ENCODE measurements at regions not wholly inside any gene's neighbourhood (a gene's known extent, or its start where the extent isn't known, plus 50 kb on each side); places are given as distances from the start of the nearest gene placed in this dataset.
"Not testable (repeated sequence)": the region's sequence is repeated elsewhere in the genome, so short reads cannot be mapped to it uniquely, and the experiment has no call there.

DNA sequence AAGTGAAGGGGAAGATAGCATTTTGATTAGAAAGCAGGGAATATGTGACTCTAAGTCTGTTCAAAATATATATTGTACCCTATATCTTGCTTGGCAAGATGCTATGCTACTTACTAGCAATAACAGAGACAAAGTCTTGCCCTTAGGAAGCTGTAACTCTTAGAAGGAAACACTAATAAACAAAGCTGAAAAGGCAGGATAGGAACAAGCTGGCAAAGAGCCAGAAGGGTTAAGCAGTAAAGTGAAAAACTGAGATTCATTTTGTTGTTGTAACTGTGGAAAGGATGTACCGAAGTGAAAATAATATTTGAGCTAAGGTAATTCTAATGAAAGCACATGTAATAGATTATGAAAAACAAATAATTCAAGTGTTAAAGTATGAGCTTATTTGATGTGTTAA is 527.1 kb upstream of the FLRT2 start:
- FAIRE-seq = no peak

GRCh38 chr14:85003805-85004204 is 526.1 kb upstream of the FLRT2 start:
- FAIRE-seq (no peak), DNase-seq (ENCODE audit: insufficient read length, low spot score) (no peak)
- TF ChIP-seq POLR2A (IDR thresholded peaks at IDR 0.05; ENCODE audit: low read depth, low read length) = no peak
- TF ChIP-seq POU2F2 (IDR thresholded peaks at IDR 0.05; ENCODE audit: low read depth, low read length) = no peak
- no peak for TF ChIP-seq PAX5 (IDR thresholded peaks at IDR 0.05; ENCODE audit: insufficient read depth, low read length, severe bottlenecking)
- no peak for TF ChIP-seq POLR2AphosphoS5 (IDR thresholded peaks at IDR 0.05; ENCODE audit: low read depth, low read length)
- no peak for TF ChIP-seq TAF1 (IDR thresholded peaks at IDR 0.05; ENCODE audit: low read depth, low read length)
- no peak for TF ChIP-seq SPI1 (IDR thresholded peaks at IDR 0.05; ENCODE audit: low read depth, low read length)

More for the DNA sequence above, 527.1 kb upstream of the FLRT2 start:
- DNase-seq (ENCODE audit: insufficient read length, low spot score) = no peak
- TF ChIP-seq SPI1 (IDR thresholded peaks at IDR 0.05; ENCODE audit: low read depth, low read length) = no peak
- TF ChIP-seq POLR2AphosphoS5 (IDR thresholded peaks at IDR 0.05; ENCODE audit: low read depth, low read length) = no peak
- TF ChIP-seq TAF1 (IDR thresholded peaks at IDR 0.05; ENCODE audit: low read depth, low read length) = no peak
- TF ChIP-seq PAX5 (IDR thresholded peaks at IDR 0.05; ENCODE audit: insufficient read depth, low read length, severe bottlenecking) = no peak
- TF ChIP-seq POU2F2 (IDR thresholded peaks at IDR 0.05; ENCODE audit: low read depth, low read length) = no peak
- TF ChIP-seq POLR2A (IDR thresholded peaks at IDR 0.05; ENCODE audit: low read depth, low read length) = no peak

GRCh38 chr14:85009506-85009905 is 520.4 kb upstream of the FLRT2 start:
- DNase-seq (ENCODE audit: insufficient read length, low spot score) (no peak), FAIRE-seq (no peak)
- TF ChIP-seq POLR2A (IDR thresholded peaks at IDR 0.05; ENCODE audit: low read depth, low read length) = no peak
- no peak for TF ChIP-seq POU2F2 (IDR thresholded peaks at IDR 0.05; ENCODE audit: low read depth, low read length)
- no peak for TF ChIP-seq TAF1 (IDR thresholded peaks at IDR 0.05; ENCODE audit: low read depth, low read length)
- no peak for TF ChIP-seq PAX5 (IDR thresholded peaks at IDR 0.05; ENCODE audit: insufficient read depth, low read length, severe bottlenecking)
- TF ChIP-seq POLR2AphosphoS5 (IDR thresholded peaks at IDR 0.05; ENCODE audit: low read depth, low read length) = no peak
- TF ChIP-seq SPI1 (IDR thresholded peaks at IDR 0.05; ENCODE audit: low read depth, low read length) = no peak

GRCh38 chr14:85010186-85010585 is 519.8 kb upstream of the FLRT2 start:
- FAIRE-seq (no peak), DNase-seq (ENCODE audit: insufficient read length, low spot score) (no peak)
- no peak for TF ChIP-seq POU2F2 (IDR thresholded peaks at IDR 0.05; ENCODE audit: low read depth, low read length)
- TF ChIP-seq POLR2A (IDR thresholded peaks at IDR 0.05; ENCODE audit: low read depth, low read length) = no peak
- no peak for TF ChIP-seq TAF1 (IDR thresholded peaks at IDR 0.05; ENCODE audit: low read depth, low read length)
- TF ChIP-seq SPI1 (IDR thresholded peaks at IDR 0.05; ENCODE audit: low read depth, low read length) = no peak
- TF ChIP-seq PAX5 (IDR thresholded peaks at IDR 0.05; ENCODE audit: insufficient read depth, low read length, severe bottlenecking) = no peak
- no peak for TF ChIP-seq POLR2AphosphoS5 (IDR thresholded peaks at IDR 0.05; ENCODE audit: low read depth, low read length)

DNA sequence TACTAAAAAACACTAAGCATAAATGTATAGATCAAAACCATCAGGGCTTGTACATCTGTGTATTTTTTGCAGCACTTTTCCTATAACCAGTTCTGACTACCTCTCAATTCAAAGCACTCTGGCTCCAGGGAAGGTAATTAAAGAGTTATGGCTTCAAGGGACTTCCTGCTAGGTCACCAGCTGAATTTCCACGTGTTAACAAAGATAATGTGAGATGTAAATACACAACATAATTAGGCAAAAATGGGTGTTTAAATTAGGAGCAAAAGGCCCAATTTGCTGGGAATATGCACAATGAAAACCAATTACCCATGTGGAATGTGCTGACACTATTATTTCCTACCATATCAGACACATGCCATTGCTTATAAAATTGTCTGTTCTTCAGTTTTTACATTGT is 513.4 kb upstream of the FLRT2 start:
- no peak for DNase-seq (ENCODE audit: insufficient read length, low spot score)
- no peak for FAIRE-seq
- TF ChIP-seq TAF1 (IDR thresholded peaks at IDR 0.05; ENCODE audit: low read depth, low read length) = no peak
- no peak for TF ChIP-seq POU2F2 (IDR thresholded peaks at IDR 0.05; ENCODE audit: low read depth, low read length)
- TF ChIP-seq POLR2A (IDR thresholded peaks at IDR 0.05; ENCODE audit: low read depth, low read length) = no peak
- TF ChIP-seq PAX5 (IDR thresholded peaks at IDR 0.05; ENCODE audit: insufficient read depth, low read length, severe bottlenecking) = no peak
- no peak for TF ChIP-seq SPI1 (IDR thresholded peaks at IDR 0.05; ENCODE audit: low read depth, low read length)
- TF ChIP-seq POLR2AphosphoS5 (IDR thresholded peaks at IDR 0.05; ENCODE audit: low read depth, low read length) = no peak

- not testable (repeated sequence) for DNase-seq (ENCODE audit: insufficient read length, low spot score); FAIRE-seq
These were observed 506.1 kb upstream of the FLRT2 start for GRCh38 chr14:85023866-85024265.

DNA sequence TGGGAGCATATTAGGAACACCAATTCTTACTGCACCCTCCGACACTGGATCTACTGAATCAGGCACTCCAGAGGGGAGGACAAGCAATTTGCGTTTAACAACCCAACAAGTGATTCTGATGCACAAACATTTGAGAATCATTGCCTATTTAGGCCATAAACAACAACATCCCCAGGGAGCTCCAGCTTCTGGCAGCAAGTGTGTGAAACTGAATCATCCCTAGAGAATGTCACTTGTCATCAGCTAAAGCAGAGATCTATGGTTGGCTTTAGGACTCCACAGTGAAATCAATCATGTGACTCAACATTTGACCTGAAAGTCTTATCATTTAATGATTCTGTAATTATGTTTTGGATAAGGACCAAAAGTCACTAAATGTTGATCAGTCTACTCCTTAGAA is 505.0 kb upstream of the FLRT2 start:
- FAIRE-seq (no peak), DNase-seq (ENCODE audit: insufficient read length, low spot score) (no peak)
- TF ChIP-seq POU2F2 (IDR thresholded peaks at IDR 0.05; ENCODE audit: low read depth, low read length) (no peak), POLR2A (IDR thresholded peaks at IDR 0.05; ENCODE audit: low read depth, low read length) (no peak), PAX5 (IDR thresholded peaks at IDR 0.05; ENCODE audit: insufficient read depth, low read length, severe bottlenecking) (no peak), SPI1 (IDR thresholded peaks at IDR 0.05; ENCODE audit: low read depth, low read length) (no peak), TAF1 (IDR thresholded peaks at IDR 0.05; ENCODE audit: low read depth, low read length) (no peak), POLR2AphosphoS5 (IDR thresholded peaks at IDR 0.05; ENCODE audit: low read depth, low read length) (no peak)

GRCh38 chr14:85027681-85028370 is 502.1 kb upstream of the FLRT2 start:
- TF ChIP-seq SPI1 (IDR thresholded peaks at IDR 0.05; ENCODE audit: low read depth, low read length) (no peak), PAX5 (IDR thresholded peaks at IDR 0.05; ENCODE audit: insufficient read depth, low read length, severe bottlenecking) (no peak), POLR2AphosphoS5 (IDR thresholded peaks at IDR 0.05; ENCODE audit: low read depth, low read length) (no peak), POU2F2 (IDR thresholded peaks at IDR 0.05; ENCODE audit: low read depth, low read length) (no peak), TAF1 (IDR thresholded peaks at IDR 0.05; ENCODE audit: low read depth, low read length) (no peak), POLR2A (IDR thresholded peaks at IDR 0.05; ENCODE audit: low read depth, low read length) (no peak)
- DNase-seq (ENCODE audit: insufficient read length, low spot score) = no peak
- FAIRE-seq = no peak

DNA sequence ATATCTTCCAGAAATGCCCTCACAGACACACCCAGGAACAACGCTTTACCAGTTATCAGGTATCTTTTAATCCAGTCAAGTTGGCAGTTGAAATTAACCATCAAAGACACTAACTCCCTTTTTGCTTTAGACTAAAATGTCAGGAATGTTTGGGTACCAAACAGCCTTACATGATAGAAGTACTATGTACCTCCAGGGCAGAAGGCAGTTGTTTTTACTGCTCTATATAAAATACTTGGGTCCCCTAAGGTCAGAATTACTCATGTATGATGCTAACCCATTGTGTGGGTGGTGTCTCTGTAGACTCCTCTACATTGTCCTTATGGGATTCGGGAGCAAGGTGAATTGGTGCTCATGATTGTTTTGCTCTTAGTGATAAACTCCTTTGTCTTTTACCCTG is 492.5 kb upstream of the FLRT2 start:
- no peak for FAIRE-seq
- DNase-seq (ENCODE audit: insufficient read length, low spot score) = no peak
- TF ChIP-seq POLR2AphosphoS5 (IDR thresholded peaks at IDR 0.05; ENCODE audit: low read depth, low read length) (no peak), TAF1 (IDR thresholded peaks at IDR 0.05; ENCODE audit: low read depth, low read length) (no peak), SPI1 (IDR thresholded peaks at IDR 0.05; ENCODE audit: low read depth, low read length) (no peak), PAX5 (IDR thresholded peaks at IDR 0.05; ENCODE audit: insufficient read depth, low read length, severe bottlenecking) (no peak), POU2F2 (IDR thresholded peaks at IDR 0.05; ENCODE audit: low read depth, low read length) (no peak), POLR2A (IDR thresholded peaks at IDR 0.05; ENCODE audit: low read depth, low read length) (no peak)

All from GM12891 (cell line).